ENCODE measurements at regions not wholly inside any gene's neighbourhood (a gene's known extent, or its start where the extent isn't known, plus 50 kb on each side); places are given as distances from the start of the nearest gene placed in this dataset.

GRCh38 chr11:25350899-25351803, 854.3 kb downstream of the LUZP2 start:
- Histone ChIP-seq H3K27me3 (ENCODE audit: insufficient read depth) (no peaks in the 10 kb centered on the region), H4K20me1 (replicated peaks; ENCODE audit: insufficient read depth) (no peaks in the 10 kb centered on the region), H3F3A (replicated peaks; ENCODE audit: low read depth) (no peaks in the 10 kb centered on the region), H3K9me2 (ENCODE audit: insufficient read depth) (no peaks in the 10 kb centered on the region), H3K36me3 (ENCODE audit: insufficient read depth) (no peaks in the 10 kb centered on the region), H2AFZ (peak overlapping the region; percentile 39; the same call in 1 of the 2 replicates), H3K79me2 (replicated peaks; ENCODE audit: insufficient read depth) (no peaks in the 10 kb centered on the region), H3K4me2 (no peak overlapping the region), H3K4me1 (ENCODE audit: insufficient read depth) (no peaks in the 10 kb centered on the region), H3K27ac (ENCODE audit: low read depth) (no peak overlapping the region), H3K4me3 (no peak overlapping the region)
- DNase-seq (ENCODE audit: low spot score) (no peak), ATAC-seq (no peak)
- Mint-ChIP-seq H3K9me3 (0 out of 3 replicates have a peak, but pooled peaks cover 3% of the 10 kb centered on the region), H3K27me3 (ENCODE audit: insufficient read depth, low read depth, poor library complexity) (no peaks in the 10 kb centered on the region), H3K4me3 (no peak overlapping the region), H3K27ac (no peak overlapping the region), H3K36me3 (ENCODE audit: low read depth) (no peaks in the 10 kb centered on the region), H3K4me1 (no peaks in the 10 kb centered on the region)
- TF ChIP-seq CTCF (conservative IDR thresholded peaks at IDR 0.05; ENCODE audit: low read depth in 2 of 2) = no peak
- TF ChIP-seq EZH2phosphoT487 (IDR thresholded peaks at IDR 0.05; ENCODE audit: unreplicated experiment) = no peak
- TF ChIP-seq ZNF114 (CRISPR knock-in tag; IDR thresholded peaks at IDR 0.05) = no peak
- TF ChIP-seq STAT1 (IDR thresholded peaks at IDR 0.05; ENCODE audit: unreplicated experiment) = no peak
- TF ChIP-seq NANOG (IDR thresholded peaks at IDR 0.05; ENCODE audit: borderline replicate concordance) = no peak
- TF ChIP-seq ETS1 (IDR thresholded peaks at IDR 0.05) = no peak
- no peak for TF ChIP-seq JUNB (IDR thresholded peaks at IDR 0.05; ENCODE audit: unreplicated experiment)
- no peak for TF ChIP-seq REST (IDR thresholded peaks at IDR 0.05; ENCODE audit: unreplicated experiment)
- TF ChIP-seq ZNF331 (CRISPR knock-in tag; IDR thresholded peaks at IDR 0.05; ENCODE audit: low read depth) = no peak
- TF ChIP-seq CREB1 (CRISPR knock-in tag; IDR thresholded peaks at IDR 0.05; ENCODE audit: low read depth) = no peak
- TF ChIP-seq POLR2AphosphoS5 (IDR thresholded peaks at IDR 0.05; ENCODE audit: low read depth) = no peak
- TF ChIP-seq EZH2 (IDR thresholded peaks at IDR 0.05; ENCODE audit: low read depth, unreplicated experiment) = no peak
- TF ChIP-seq ZNF462 (CRISPR knock-in tag; IDR thresholded peaks at IDR 0.05) = no peak

Measured in GM23338 (cell line).